GM10266 (cell line): ENCODE measurements at regions not wholly inside any gene's neighbourhood (a gene's known extent, or its start where the extent isn't known, plus 50 kb on each side); places are given as distances from the start of the nearest gene placed in this dataset.

ENCODE experiments used
- DNase-seq: peaks from one replicate; pipeline ENCODE4 v3.0.0; 2012; ENCODE audit errors: extremely low spot score
- CTCF ChIP-seq: IDR thresholded peaks from 2 replicates; pipeline ENCODE4 v1.5.1; 2012; ENCODE audit warnings: mild to moderate bottlenecking, low read depth; ENCODE audit not compliant: control insufficient read depth, insufficient read depth; ENCODE audit errors: missing control alignments

DNA sequence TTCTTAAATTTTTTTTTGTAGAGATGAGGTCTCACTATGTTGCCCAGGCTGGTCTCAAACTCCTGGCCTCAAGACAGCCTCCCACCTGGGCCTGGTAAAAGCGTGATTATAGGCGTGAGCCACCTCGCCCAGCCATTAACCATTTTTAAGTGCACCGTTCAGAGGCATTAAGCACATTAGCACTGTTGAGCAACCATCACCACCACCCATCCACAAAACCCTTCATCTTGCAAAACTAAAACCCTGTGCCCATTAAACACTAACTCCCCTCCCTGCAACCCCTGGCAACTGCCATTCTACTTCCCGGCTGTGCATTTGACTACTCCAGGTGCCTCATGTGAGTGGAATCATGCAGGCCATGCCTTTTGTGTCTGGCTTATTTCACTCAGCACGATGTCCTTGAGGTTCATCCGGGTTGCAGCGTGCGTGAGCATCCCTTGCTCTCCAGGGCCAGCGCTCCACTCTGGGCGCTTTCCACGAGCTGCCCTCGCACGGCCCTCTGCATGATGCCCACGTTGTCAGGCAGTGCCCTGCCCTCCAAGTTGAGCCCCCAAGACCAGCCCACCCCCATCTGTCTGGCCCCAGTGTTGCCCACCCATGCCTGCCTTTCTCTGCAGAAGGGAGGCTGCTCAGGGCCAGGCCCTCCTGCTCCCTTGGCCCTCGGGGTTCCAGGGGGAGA lies 63.0 kb upstream of the GLI2 start:
- TF ChIP-seq CTCF = no peak

DNA sequence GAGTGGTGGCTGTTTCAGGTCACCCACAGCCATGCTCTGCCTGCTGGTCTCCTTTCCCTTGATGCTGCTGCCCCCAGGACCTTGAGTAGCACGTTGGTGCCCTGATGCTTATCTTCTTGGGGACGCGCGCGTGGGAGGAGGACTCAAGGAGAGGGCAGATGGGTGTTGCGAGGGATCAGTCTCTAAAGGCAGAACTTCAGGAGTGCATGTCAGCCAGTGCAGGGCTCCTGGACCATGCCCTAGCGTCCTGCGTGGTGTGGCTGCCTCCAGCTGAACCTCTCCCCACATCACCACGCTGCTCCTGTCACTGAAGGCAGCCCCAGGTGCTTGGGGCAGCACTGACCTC lies 62.5 kb upstream of the GLI2 start:
- TF ChIP-seq CTCF = no peak
- no peak for DNase-seq

More for the DNA sequence above, 63.0 kb upstream of the GLI2 start:
- DNase-seq = no peak

DNA sequence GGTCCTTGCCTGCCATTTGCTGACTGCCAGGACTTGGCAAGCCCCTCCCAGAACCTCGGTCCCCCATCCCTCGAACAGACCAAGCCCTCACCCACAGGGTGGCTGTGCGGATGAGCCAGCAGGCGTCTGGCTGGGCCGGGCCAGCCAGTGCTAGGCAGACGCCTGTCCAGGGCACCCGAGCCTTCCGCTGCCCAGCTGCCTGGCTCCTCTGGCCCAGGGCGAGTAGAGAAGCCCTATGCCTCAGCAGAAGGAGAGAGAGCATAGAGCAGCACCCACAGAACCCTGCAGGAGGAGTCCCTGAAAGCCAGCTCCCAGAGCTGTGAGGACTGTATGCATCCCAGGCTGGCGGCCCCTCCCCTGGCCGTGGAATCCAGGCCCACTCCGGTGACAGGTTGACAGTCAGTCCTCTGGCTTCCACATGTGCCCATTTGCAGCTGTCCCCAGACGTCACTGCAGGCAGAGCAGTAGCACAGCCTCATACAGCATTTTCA lies 62.1 kb upstream of the GLI2 start:
- no peak for DNase-seq
- no peak for TF ChIP-seq CTCF

DNA sequence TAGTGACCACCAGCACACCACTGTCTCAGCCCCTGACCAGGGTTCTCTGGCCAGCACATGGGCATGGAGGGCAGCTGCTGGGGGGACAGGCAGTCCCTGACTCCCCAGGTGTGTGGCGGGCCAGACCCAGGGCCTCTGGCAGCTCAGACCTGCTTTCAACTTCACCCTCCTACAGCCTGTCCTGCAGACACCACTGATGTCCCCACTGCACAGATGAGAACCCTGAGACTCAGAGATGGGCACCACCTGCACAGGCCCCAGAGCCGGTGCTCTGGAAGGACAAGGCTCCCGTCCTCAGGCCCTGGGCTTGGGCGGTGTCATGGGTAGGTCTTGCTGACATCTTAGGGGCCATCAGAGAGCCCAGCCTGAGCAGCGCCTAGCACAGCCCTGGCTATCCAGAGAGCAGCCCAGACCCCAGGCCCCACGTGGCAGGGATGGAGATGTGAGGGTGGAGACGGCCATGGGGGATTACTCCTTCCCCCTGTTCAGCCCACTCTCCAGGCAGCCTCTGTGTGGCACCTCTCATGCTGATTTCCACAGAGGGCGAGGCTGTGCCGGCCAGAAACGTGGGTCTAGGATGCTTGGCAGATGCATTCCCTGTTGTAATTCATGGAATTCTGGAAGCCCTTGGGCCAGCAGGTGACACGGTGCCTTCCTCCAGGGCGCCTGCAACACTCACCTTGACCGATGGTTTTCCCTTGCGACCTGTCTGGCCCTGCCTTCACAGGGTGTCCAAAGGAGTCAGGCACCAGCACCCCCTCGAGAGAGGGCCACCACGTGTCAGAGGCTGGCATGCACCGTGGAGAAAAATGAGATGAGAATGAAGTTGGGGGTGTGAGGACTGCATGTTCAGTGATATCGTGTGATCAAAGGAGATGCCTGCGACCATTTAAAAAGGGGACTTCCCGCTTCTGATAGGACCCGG lies 61.2 kb upstream of the GLI2 start:
- TF ChIP-seq CTCF = no peak
- DNase-seq = no peak

DNA sequence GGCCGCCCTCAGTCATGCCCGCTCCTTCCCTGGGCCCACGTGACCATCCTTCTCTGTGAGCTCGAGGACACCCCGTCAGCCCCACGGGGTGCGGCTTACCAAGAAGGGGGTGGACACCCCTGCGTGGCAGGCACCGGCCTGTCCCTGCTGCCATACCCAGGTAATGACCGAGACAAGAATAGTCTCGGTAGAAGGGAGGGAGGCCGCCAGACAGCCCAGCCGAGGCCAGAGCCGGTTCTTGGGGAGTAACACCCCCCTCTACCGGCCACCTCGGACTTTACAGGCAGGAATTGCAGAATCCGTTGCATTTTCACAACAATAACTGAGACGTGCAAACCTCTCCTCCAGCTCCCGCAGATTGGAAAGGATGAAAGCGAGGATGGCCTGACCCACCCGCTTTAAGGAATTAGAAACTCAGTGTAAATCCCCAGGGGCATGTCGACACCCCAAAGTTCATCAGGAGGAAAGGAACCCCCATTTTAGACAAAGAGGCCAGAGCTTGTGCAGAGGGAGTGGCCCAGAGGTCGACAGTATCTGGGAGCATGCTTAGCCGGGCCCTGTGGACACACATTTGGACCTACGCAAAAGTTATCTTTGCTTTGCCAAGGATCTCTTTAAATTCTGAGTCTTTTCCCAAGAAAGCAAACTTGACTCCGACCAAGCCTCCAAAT lies 60.1 kb upstream of the GLI2 start:
- peak; percentile 55 for TF ChIP-seq CTCF
- peak; percentile 75 for DNase-seq

GRCh38 chr2:120677221-120677620 lies 58.4 kb upstream of the GLI2 start:
- DNase-seq = no peak
- TF ChIP-seq CTCF = no peak

- DNase-seq = no peak
- TF ChIP-seq CTCF = no peak
Observed at GRCh38 chr2:120677696-120678247, 57.9 kb upstream of the GLI2 start.
